Activated CD8-positive, alpha-beta T cell treated with anti-CD3 and anti-CD28 coated beads for 36 hours (primary cell): ENCODE measurements at regions not wholly inside any gene's neighbourhood (a gene's known extent, or its start where the extent isn't known, plus 50 kb on each side); places are given as distances from the start of the nearest gene placed in this dataset.
"Not testable (repeated sequence)": the region's sequence is repeated elsewhere in the genome, so short reads cannot be mapped to it uniquely, and the experiment has no call there.

Experiments used
- ATAC-seq: fragments of 200-7000 bp; cut with Tn5 transposase; one replicate; pipeline ENCODE4 v1.10.0; 2021; ENCODE audit warnings: mild to moderate bottlenecking, moderate library complexity
- CTCF ChIA-PET: fragments of 350-600 bp; sonication (Branson Sonifier 250); formaldehyde crosslinking; loops from one replicate; lab custom pipeline; 2021; ENCODE audit warnings: antibody characterized with exemption; lab: Charles Lee
- POLR2A ChIA-PET: fragments of 350-600 bp; sonication (Branson Sonifier 250); formaldehyde crosslinking; loops from one replicate; lab custom pipeline; 2021; ENCODE audit warnings: antibody characterized with exemption; lab: Charles Lee
- DNase-seq: peaks from one replicate; pipeline ENCODE4 v3.0.0-alpha.2; 2020
- H3K27ac Mint-ChIP-seq: one replicate; pipeline ENCODE4 v1.8.0; 2021; ENCODE audit warnings: mild to moderate bottlenecking, mixed read lengths
- H3K27me3 Mint-ChIP-seq: one replicate; pipeline ENCODE4 v1.8.0; 2021; ENCODE audit warnings: mixed read lengths
- H3K36me3 Mint-ChIP-seq: one replicate; pipeline ENCODE4 v1.8.0; 2021; ENCODE audit warnings: low read depth, mixed read lengths
- H3K4me1 Mint-ChIP-seq: one replicate; pipeline ENCODE4 v1.8.0; 2021; ENCODE audit warnings: low read depth, mixed read lengths
- H3K4me3 Mint-ChIP-seq: one replicate; pipeline ENCODE4 v1.8.0; 2021; ENCODE audit warnings: mild to moderate bottlenecking, moderate library complexity, mixed read lengths
- H3K9me3 Mint-ChIP-seq: one replicate; pipeline ENCODE4 v1.8.0; 2021; ENCODE audit warnings: mixed read lengths
- intact Hi-C: fragments of 100-400 bp; cut with micrococcal nuclease; formaldehyde crosslinking; loops from one replicate; pipeline ENCODE4 v1.10.0; 2022
- TF ChIP-seq, protein P1 (sequence below): fragments of 200-600 bp; IDR thresholded peaks from one replicate; pipeline ENCODE4 v1.8.0; 2022; ENCODE audit warnings: antibody characterized with exemption, mild to moderate bottlenecking

DNA sequence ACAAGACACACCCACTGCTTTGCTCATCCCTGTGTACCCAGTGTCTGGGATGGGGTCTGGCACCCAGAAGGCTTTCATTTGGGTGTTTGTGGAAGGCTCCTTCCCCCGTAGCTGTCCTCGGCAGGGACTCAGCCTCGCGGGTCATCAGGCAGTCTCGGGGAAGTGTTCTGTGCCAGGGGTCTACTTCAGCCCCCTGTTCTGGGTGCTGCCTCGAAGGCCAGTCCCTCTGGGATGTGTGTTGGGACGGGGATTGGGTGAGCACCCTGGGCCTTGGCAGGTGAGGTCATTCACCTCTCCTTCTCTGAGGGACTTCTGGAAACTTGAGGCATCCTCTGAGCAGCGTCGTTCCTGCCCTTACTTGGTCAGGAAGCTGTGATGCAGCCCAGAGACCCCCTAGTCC lies 65.5 kb downstream of the RPUSD4 start:
- ATAC-seq (no peak), DNase-seq (no peak)
- H3K27ac Mint-ChIP-seq = no peak overlapping the region
- H3K27me3 Mint-ChIP-seq = peaks cover 10% of the 10 kb centered on the region
- H3K4me3 Mint-ChIP-seq = no peak overlapping the region
- intact Hi-C loops = no loop called here
- ChIA-PET CTCF (no interaction called here), POLR2A (no interaction called here)
- no peaks in the 10 kb centered on the region for H3K36me3 Mint-ChIP-seq
- no peaks in the 10 kb centered on the region for H3K4me1 Mint-ChIP-seq
- H3K9me3 Mint-ChIP-seq = no peaks in the 10 kb centered on the region
- TF ChIP-seq, protein P1, sequence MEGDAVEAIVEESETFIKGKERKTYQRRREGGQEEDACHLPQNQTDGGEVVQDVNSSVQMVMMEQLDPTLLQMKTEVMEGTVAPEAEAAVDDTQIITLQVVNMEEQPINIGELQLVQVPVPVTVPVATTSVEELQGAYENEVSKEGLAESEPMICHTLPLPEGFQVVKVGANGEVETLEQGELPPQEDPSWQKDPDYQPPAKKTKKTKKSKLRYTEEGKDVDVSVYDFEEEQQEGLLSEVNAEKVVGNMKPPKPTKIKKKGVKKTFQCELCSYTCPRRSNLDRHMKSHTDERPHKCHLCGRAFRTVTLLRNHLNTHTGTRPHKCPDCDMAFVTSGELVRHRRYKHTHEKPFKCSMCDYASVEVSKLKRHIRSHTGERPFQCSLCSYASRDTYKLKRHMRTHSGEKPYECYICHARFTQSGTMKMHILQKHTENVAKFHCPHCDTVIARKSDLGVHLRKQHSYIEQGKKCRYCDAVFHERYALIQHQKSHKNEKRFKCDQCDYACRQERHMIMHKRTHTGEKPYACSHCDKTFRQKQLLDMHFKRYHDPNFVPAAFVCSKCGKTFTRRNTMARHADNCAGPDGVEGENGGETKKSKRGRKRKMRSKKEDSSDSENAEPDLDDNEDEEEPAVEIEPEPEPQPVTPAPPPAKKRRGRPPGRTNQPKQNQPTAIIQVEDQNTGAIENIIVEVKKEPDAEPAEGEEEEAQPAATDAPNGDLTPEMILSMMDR = no peak

DNA sequence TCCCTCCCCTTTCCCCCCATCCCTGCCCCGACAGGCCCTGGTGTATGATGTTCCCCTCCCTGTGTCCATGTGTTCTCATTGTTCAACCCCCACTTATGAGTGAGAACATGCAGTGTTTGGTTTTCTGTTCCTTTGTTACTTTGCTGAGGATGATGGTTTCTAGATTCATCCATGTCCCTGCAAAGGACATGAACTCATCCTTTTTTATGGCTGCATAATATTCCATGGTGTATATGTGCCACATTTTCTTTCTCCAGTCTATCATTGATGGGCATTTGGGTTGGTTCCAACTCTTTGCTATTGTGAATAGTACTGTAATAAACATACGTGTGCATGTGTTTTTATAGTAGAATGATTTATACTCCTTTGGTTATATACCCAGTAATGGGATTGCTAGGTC lies 68.0 kb downstream of the RPUSD4 start:
- CTCF ChIA-PET, intact Hi-C loops, ATAC-seq, H3K4me1 Mint-ChIP-seq, H3K27ac Mint-ChIP-seq, H3K9me3 Mint-ChIP-seq, H3K4me3 Mint-ChIP-seq, DNase-seq, H3K36me3 Mint-ChIP-seq, POLR2A ChIA-PET: not testable (repeated sequence)
- H3K27me3 Mint-ChIP-seq = peaks cover 13% of the 10 kb centered on the region

DNA sequence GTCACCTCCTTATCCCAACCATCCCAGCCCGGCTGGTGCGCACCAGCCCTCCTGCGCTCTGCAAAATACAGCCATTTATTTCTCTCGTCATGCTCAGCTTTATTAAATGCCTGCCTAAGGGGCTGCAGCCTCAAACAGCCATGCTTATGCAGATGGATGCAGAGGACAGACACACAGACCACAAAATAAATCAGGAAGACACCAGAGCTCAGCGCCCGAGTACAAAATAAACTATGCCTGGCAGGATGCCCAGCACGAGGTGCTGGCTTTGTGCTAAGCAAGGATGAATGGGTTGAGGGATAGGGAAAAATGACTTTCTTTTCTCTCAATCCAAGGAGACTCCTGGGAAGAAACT lies 70.5 kb downstream of the RPUSD4 start:
- no peak overlapping the region for H3K27ac Mint-ChIP-seq
- peaks cover 16% of the 10 kb centered on the region for H3K27me3 Mint-ChIP-seq
- TF ChIP-seq, protein P1 = no peak
- no peaks in the 10 kb centered on the region for H3K4me1 Mint-ChIP-seq
- intact Hi-C loops = no loop called here
- H3K4me3 Mint-ChIP-seq = no peak overlapping the region
- DNase-seq (no peak), ATAC-seq (no peak)
- CTCF ChIA-PET = no interaction called here
- no peaks in the 10 kb centered on the region for H3K9me3 Mint-ChIP-seq
- no peaks in the 10 kb centered on the region for H3K36me3 Mint-ChIP-seq
- POLR2A ChIA-PET = no interaction called here

DNA sequence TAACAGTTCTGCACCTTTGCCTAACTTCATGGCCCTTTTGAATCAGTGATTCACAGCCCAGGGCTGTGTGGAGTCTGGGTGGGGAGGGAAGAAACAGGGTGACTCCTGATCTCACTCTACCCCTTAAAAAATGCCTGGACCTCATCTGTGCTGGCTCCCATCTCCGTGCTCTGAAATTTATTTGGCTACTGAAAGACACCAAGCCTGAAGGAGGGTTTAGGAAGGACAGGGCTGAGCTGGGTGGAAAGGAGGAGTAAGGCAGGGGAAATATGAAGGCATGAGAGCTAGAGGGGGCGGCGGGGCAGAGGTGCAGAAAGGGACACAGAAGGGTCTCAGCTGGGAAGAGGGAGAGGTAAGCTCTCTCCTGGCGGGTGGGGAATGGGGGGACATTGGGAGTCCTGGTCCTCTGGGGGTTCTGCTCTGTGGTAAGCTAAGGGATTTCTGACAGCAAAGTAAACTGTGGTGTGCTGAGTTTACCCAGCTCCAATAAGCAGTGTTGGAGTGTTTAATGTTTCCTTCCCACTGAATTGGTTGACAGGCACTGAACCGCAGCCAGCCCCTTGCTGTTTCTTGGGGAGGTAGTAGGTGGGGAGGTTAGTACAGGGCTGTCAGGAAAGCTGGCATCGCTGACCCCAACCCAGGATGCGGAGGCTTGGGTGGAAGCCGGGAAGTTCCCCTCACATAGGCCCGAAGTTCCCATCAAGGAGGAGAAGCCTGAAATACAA lies 71.1 kb downstream of the RPUSD4 start:
- no peaks in the 10 kb centered on the region for H3K4me1 Mint-ChIP-seq
- ATAC-seq = no peak
- H3K27me3 Mint-ChIP-seq = peaks cover 16% of the 10 kb centered on the region
- no peaks in the 10 kb centered on the region for H3K9me3 Mint-ChIP-seq
- ChIA-PET POLR2A (no interaction called here), CTCF (no interaction called here)
- no peak for DNase-seq
- H3K4me3 Mint-ChIP-seq = no peak overlapping the region
- intact Hi-C loops = no loop called here
- TF ChIP-seq, protein P1 = no peak
- H3K27ac Mint-ChIP-seq = no peak overlapping the region
- no peaks in the 10 kb centered on the region for H3K36me3 Mint-ChIP-seq

DNA sequence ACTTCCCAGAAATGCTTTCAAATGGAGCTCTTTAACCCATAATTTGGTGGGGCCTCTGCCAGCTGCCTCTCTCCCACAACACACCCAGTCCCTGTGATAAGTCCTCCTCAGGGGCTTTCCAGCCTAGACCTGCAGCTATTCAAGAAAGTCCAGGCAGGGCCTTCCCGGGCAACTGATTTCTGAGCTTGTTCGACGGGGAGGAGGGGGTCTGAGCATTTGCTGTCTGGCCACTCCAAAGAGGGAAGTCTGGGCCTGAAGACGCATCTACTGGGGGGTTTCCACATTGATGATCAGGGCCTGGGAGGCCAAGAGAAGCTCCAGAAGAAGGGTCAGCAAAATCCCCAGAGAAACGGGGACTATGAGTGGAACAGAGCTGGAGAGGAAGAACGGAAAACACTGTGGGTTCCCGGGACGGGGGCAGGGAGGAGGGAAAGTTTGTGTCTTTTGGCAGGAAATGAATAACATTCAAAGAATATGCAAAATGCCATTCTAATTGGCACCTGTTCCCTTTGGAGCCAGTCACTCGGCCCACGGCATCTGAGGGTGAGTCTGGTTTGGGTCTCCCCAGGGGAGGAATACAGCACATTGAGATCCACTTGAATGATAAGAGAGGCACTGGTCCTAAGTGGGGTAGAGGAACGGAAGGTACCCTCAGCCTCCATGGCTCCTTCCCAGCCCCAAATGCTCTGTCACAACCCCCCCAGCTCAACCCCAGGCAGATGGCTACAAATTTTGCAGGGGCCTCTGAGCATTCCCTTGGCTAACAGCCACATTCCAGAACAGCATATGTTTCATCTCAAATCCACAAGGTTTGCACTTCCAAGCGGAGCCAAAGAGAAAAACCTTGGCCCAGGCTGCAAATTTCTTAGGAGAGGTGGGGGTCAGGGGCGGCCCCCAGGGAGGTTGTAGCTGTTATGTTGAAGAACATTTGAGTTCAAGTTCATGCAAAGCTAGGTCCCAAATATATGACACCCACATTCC lies 72.0 kb downstream of the RPUSD4 start:
- ChIA-PET POLR2A (no interaction called here), CTCF (interaction anchor here (1.4 kb wide), 1 partner anchor 10 kb away, joined by 4 read pairs; no protein-coding TSS in a partner anchor)
- intact Hi-C loops = no loop called here
- no peak for DNase-seq
- Mint-ChIP-seq H3K27ac (no peak overlapping the region), H3K36me3 (no peaks in the 10 kb centered on the region), H3K9me3 (no peaks in the 10 kb centered on the region), H3K4me1 (no peaks in the 10 kb centered on the region), H3K27me3 (peaks cover 16% of the 10 kb centered on the region), H3K4me3 (no peak overlapping the region)
- TF ChIP-seq, protein P1 = no peak
- no peak for ATAC-seq
